Upper lobe of left lung (tissue), 6 donors: ENCODE measurements at regions not wholly inside any gene's neighbourhood (a gene's known extent, or its start where the extent isn't known, plus 50 kb on each side); places are given as distances from the start of the nearest gene placed in this dataset.

Experiments used
- ATAC-seq, 2 donors: fragments of 200-7000 bp; cut with Tn5 transposase; one replicate each; pipeline ENCODE4 v1.9.1; 2022; ENCODE audit warnings: mild to moderate bottlenecking in 2 of 2, moderate library complexity in 2 of 2; ENCODE audit not compliant: low FRiP score in 2 of 2
- DNase-seq, 2 donors: peaks; one replicate each; pipeline ENCODE4 v3.0.0-alpha.2; 2019 to 2020
- H3K27ac ChIP-seq, 4 donors: fragments of 200-600 bp; sonication (generic); one replicate each; pipeline ENCODE4 v1.5.1; 2016 to 2019
- H3K27me3 ChIP-seq, 4 donors: fragments of 200-600 bp; sonication (generic); one replicate each; pipeline ENCODE4 v1.5.1; 2017 to 2019
- H3K36me3 ChIP-seq, 4 donors: fragments of 200-600 bp; sonication (generic); one replicate each; pipeline ENCODE4 v1.5.1; 2016 to 2019
- H3K4me1 ChIP-seq, 4 donors: fragments of 200-600 bp; sonication (generic); one replicate each; pipeline ENCODE4 v1.5.1; 2018 to 2019
- H3K4me3 ChIP-seq, 4 donors: fragments of 200-600 bp; sonication (generic); one replicate each; pipeline ENCODE4 v1.5.1; 2017 to 2019; ENCODE audit warnings: mild to moderate bottlenecking in 2 of 4, moderate library complexity in 1 of 4
- H3K9me3 ChIP-seq, 4 donors: fragments of 200-600 bp; sonication (generic); one replicate each; pipeline ENCODE4 v1.5.1; 2018 to 2019
- CTCF ChIP-seq, 6 experiments: fragments of 450-650 bp in 4 of 6; fragments of 200-600 bp in 2 of 6; sonication (generic) in 2 of 6; IDR thresholded peaks; one replicate each; pipeline ENCODE4 v1.5.1; 2016 to 2019; ENCODE audit warnings: antibody characterized with exemption in 6 of 6
- EP300 ChIP-seq, 4 donors: sonication (generic); formaldehyde crosslinking; IDR thresholded peaks; one replicate each; pipeline ENCODE4 v1.5.1; 2017; ENCODE audit warnings: antibody characterized with exemption in 4 of 4, control low read depth in 2 of 4
- POLR2A ChIP-seq, 4 donors: fragments of 450-650 bp; IDR thresholded peaks; one replicate each; pipeline ENCODE4 v1.5.1; 2016 to 2017; ENCODE audit warnings: antibody characterized with exemption in 4 of 4, mild to moderate bottlenecking in 2 of 4
- POLR2AphosphoS5 ChIP-seq, 2 donors: sonication (generic); formaldehyde crosslinking; IDR thresholded peaks; one replicate each; pipeline ENCODE4 v1.5.1; 2017; ENCODE audit warnings: antibody characterized with exemption in 2 of 2
- WGBS, 2 donors: methylation state at CpG; one replicate each; pipeline ENCODE4 v1.1.5; 2017 to 2018; 5-methylcytosine and 5-hydroxymethylcytosine counted together
- donor health status: DM: no; HTN: no; CAD: no; lungs with moderate emphysema.
- donor health status: DM: no; HTN: yes; CAD: no; lungs with severe emphysema.

DNA sequence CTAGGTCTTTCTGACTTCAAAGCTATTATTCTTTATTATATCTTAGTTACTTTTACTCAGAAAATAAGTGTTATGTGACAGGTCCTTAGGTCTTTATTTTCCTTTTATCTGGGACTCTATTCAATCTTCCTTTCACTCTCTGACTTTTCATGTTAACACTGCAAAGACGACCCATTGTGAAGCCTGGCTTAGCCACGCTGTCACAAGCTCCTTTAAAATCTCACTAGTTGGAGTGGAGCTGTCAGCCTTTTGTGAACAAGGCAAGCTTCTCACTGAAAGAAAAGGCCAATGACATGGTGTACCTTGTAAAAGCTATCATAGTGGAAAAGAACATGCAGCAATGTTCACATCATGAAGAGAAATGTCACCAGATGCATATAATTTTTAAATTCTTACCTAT, 1130.7 kb upstream of the FAM98A start:
- TF ChIP-seq POLR2A (IDR thresholded peaks at IDR 0.05) (no peak), EP300 (IDR thresholded peaks at IDR 0.05) (no peak), CTCF (IDR thresholded peaks at IDR 0.05) (no peak), POLR2AphosphoS5 (IDR thresholded peaks at IDR 0.05) (no peak)
- no peak for ATAC-seq

DNA sequence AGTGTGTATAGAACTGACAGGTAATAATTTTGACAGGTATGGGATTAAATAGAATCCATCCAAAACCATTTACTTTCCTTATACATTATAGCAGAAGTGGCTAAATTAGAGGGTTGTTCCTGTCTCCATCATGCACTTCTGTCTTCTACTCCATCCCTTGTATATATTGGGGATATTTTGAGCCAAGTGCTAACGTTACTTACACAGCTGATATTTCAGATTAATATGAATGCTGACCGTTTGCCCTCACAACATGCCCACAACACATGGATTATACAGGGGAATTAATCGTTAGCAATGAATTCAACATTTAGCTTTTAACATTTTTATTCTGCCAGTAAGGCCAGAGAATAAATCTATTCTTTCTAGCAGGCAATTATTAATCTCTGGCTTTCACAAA, 1125.0 kb upstream of the FAM98A start:
- Histone ChIP-seq H3K4me3 (no peak overlapping the region), H3K4me1 (no peaks in the 10 kb centered on the region), H3K27ac (no peak overlapping the region), H3K36me3 (no peaks in the 10 kb centered on the region), H3K9me3 (no peaks in the 10 kb centered on the region), H3K27me3 (no peaks in the 10 kb centered on the region)
- WGBS, 2 donors, result 72 to 73% methylated on average over 3 of the region's 3 CpGs
- DNase-seq, result no peak
- TF ChIP-seq POLR2A (IDR thresholded peaks at IDR 0.05), result no peak
- no peak for TF ChIP-seq EP300 (IDR thresholded peaks at IDR 0.05)
- no peak for TF ChIP-seq CTCF (IDR thresholded peaks at IDR 0.05)
- TF ChIP-seq POLR2AphosphoS5 (IDR thresholded peaks at IDR 0.05), result no peak
- ATAC-seq, result no peak

More for the DNA sequence above, 1130.7 kb upstream of the FAM98A start:
- Histone ChIP-seq H3K4me3 (no peak overlapping the region), H3K4me1 (no peaks in the 10 kb centered on the region), H3K36me3 (no peaks in the 10 kb centered on the region), H3K9me3 (no peaks in the 10 kb centered on the region), H3K27ac (no peak overlapping the region), H3K27me3 (no peaks in the 10 kb centered on the region)
- WGBS, 2 donors, result 41 to 48% methylated on average over 2 of the region's 2 CpGs
- DNase-seq, result no peak

- H3K27ac ChIP-seq, result no peak overlapping the region
- 87 to 91% methylated on average over 1 of the region's 1 CpG for WGBS, 2 donors
- ATAC-seq (no peak), DNase-seq (no peak)
- H3K4me1 ChIP-seq, result no peaks in the 10 kb centered on the region
- no peaks in the 10 kb centered on the region for H3K27me3 ChIP-seq
- TF ChIP-seq POLR2A (IDR thresholded peaks at IDR 0.05) (no peak), EP300 (IDR thresholded peaks at IDR 0.05) (no peak), CTCF (IDR thresholded peaks at IDR 0.05) (no peak), POLR2AphosphoS5 (IDR thresholded peaks at IDR 0.05) (no peak)
- no peaks in the 10 kb centered on the region for H3K9me3 ChIP-seq
- no peak overlapping the region for H3K4me3 ChIP-seq
- H3K36me3 ChIP-seq, result no peaks in the 10 kb centered on the region
Observed at GRCh38 chr2:34723683-34724082, 1124.6 kb upstream of the FAM98A start.

- no peaks in the 10 kb centered on the region for H3K4me1 ChIP-seq
- 87 to 94% methylated on average over 7 of the region's 7 CpGs for WGBS, 2 donors
- no peaks in the 10 kb centered on the region for H3K27me3 ChIP-seq
- ATAC-seq (no peak), DNase-seq (peak in 1 of 2 donors; percentile 36)
- H3K36me3 ChIP-seq, result no peaks in the 10 kb centered on the region
- H3K9me3 ChIP-seq, result no peaks in the 10 kb centered on the region
- TF ChIP-seq POLR2A (IDR thresholded peaks at IDR 0.05), result no peak
- TF ChIP-seq POLR2AphosphoS5 (IDR thresholded peaks at IDR 0.05), result no peak
- no peak for TF ChIP-seq CTCF (IDR thresholded peaks at IDR 0.05)
- no peak for TF ChIP-seq EP300 (IDR thresholded peaks at IDR 0.05)
- H3K27ac ChIP-seq, result no peak overlapping the region
- no peak overlapping the region for H3K4me3 ChIP-seq
Observed at GRCh38 chr2:34719206-34719605, 1120.1 kb upstream of the FAM98A start.

DNA sequence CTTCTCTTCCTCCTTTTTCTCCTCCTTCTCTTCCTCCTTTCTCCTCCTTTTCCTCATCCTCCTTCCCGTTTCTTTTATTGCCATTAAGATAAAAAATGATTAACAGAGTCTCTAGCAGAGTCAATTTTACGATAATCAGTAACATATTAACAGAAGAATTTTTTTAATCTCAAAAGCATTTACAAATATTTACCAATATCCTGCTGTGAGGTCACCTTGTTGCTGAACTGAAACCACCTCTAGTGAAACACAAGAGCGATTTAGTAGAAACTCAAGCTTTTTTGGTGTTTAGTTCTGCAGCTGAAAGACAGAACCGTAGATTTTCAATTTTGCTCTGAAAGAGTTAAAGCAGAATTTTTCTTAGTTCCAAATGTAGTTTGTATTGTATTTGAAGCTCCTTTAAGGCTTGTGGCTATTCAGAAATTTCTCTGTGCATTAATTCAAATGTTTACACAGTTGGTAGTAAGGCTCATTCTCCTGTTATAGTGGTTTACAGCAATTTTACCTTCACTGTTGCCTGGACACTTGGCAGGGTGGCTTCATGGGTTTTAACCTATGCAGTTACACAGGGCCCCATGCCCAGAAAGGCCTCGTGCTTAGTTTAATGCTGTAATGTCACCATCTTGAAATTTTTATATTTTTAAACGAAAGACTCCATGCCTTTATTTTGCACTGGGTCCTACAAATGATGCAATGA, 1106.6 kb upstream of the FAM98A start:
- no peak for DNase-seq
- Histone ChIP-seq H3K36me3 (no peaks in the 10 kb centered on the region), H3K4me1 (no peaks in the 10 kb centered on the region), H3K27ac (no peak overlapping the region), H3K4me3 (no peak overlapping the region), H3K9me3 (no peaks in the 10 kb centered on the region), H3K27me3 (no peaks in the 10 kb centered on the region)
- no peak for ATAC-seq
- 59 to 64% methylated on average over 6 of the region's 6 CpGs for WGBS, 2 donors
- TF ChIP-seq POLR2A (IDR thresholded peaks at IDR 0.05) (no peak), POLR2AphosphoS5 (IDR thresholded peaks at IDR 0.05) (no peak), EP300 (IDR thresholded peaks at IDR 0.05) (no peak), CTCF (IDR thresholded peaks at IDR 0.05) (no peak)
